NCI-H1105 (cell line): ENCODE measurements at regions not wholly inside any gene's neighbourhood (a gene's known extent, or its start where the extent isn't known, plus 50 kb on each side); places are given as distances from the start of the nearest gene placed in this dataset.

Experiments
- DNase-seq: peaks from one replicate; lab custom pipeline; 2025; lab: John Stamatoyannopoulos, UW

DNA sequence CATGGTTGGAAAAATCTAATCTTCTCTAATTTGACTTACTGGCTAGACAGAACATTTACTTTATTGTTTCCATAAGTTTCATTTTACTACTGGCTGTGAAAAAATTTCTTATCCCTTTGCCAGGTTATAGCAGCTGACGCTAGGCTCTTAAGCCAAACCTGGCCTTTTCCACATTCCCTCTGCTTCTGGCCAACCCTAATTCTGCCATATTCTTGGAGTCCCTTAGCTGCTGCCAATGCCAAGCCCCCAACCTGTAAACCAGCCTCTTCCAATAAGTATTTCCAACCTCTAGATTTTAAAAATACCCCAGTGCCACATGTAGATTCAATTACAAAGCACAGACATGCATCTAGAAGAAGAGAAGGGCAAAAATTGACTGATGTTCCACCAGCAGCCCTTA is 452.3 kb upstream of the MEX3C start:
- DNase-seq = no peak

DNA sequence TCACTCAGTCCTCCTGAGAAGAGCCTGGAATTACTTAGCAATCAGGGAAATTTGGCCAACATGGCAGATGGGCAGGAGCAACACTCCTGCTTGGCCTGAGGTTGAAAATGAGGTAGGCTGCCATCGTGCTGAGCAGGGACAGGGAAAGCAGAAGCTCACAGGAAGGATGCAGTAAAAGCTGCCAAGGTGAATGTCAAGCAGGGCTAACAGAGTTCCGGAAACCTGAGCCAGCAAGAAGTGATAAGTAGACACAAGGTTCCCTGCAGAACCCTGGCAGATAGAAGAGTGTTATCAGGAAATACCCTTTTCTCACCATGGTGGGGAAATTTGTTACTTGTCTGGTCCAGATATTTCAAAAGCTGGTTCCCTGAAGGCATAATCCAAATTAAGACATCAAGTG is 454.3 kb upstream of the MEX3C start:
- no peak for DNase-seq

DNA sequence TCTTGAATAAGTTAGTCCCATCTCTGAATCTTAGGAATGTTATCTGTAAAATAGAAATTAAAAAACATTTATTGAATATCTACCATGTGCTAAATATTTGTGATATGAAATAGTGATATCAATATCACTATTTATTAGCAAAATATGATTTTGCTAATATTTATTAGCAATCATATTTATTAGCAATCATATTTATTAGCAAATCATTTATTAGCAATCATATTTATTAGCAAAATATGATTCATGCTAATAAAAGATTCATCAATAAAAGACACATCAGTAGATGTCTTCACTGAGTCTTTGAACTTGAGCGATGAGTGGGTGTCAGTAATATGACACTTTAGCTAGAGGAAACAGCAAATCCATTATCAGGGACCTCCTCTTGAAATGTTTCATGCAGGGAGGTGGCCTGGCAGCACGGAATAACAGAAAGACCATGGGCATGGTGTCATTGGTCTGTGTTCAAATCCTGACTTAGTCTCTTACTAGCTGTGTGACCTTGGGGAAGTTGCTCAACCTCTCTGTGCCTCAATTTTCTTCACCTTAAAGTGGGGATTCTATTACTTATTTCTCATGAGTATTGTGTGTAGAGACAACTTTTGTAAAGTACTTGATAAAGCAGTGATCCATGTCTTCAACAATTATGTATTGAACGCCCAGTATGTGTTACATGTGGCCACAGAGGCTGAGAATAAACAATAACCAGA is 456.2 kb upstream of the MEX3C start:
- DNase-seq = no peak

DNA sequence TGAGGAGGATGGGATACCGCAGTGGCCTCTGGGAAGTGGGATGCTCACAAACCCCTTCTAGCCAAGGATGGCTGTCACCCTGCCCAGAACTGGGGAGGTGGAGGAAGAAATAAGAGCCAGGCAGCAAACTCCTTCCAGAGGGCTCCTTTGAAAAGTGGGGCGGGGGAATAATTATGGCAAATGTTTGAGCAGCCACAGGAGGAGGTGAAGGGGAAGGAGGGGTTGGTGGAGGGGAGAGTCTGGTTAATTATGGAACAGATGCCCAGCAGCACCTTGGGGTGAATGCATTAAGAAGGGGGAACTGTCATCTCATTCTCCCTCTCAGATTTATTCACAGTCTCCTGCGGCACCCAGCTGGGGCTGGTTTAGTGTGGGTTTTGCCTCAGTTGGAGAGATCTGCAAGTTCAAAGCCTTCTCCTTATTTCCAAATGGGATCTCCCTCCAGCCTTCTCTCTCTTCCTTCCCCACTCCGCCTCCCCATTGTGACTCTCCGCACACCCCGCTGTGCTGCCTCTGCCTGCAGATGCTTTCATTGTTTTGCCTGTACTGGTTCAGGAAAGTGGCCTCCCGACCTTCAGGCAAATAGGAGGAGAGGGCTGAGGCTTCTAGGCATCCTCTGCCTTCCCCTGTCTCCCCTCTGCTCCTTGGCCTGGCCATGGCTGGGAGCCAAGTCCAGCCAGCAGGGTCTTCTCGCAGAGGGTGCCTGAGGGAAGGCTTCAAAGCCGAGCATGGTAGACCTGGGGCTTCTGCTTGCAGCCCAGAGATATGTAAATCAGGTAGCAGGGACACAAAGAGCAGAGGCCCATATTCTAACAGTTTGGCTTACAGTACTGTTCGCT is 457.2 kb upstream of the MEX3C start:
- no peak for DNase-seq

DNA sequence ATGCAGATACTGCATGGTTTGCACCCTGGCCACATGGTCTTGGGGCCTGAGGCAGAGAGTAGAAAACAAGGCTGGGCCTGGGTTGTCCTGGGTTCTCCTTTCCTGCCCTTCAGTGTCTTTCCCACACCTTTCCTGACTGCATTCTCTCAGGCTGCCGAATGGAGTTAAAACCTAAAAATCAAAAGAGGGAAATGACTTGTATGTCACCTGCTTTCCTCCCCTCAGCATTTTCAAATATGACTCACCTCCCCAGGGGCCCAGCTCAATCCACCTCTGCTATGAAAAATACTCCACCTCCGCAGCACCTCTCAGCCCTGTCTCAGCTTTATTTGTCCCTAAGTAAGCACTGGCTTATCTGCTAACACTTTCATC is 457.8 kb upstream of the MEX3C start:
- DNase-seq = no peak

DNA sequence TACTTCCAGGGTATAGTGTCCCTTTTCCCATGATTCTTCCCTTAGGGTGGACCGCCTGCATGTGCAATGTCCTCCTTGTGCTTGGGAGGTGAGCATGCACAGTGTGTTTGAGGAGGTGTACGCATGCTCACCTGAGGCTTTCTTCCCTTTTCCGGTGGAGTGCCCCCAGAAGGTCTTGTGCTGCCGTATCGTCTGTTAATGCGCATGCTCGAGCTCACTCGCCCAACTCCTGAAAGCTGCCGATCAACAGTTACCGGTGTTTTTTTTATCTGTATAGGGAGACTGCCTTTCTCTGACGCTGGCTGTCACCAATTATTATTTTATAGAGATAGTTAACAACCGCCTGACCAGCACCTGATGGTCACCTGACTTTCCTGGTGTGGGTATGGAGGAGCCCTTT is 458.8 kb upstream of the MEX3C start:
- no peak for DNase-seq

DNA sequence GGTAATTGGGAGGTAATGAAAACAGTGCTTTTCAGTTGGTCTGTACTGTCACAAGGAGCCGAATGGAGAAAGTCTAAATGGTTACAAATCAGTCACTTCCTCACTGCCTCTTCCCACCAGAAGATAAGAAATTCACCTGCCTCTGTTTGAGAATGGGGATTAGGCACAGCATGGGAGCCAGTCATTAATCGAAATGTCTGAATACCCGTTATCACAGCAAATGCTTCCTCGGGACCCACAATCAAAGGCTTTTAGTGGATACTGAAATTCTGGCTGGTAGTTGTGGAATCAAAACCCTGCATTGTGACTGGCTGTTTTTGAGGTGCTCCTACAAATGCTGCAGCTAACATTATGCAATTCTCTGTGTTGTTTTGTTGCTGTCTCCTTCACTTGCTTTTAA is 461.0 kb upstream of the MEX3C start:
- no peak for DNase-seq

DNA sequence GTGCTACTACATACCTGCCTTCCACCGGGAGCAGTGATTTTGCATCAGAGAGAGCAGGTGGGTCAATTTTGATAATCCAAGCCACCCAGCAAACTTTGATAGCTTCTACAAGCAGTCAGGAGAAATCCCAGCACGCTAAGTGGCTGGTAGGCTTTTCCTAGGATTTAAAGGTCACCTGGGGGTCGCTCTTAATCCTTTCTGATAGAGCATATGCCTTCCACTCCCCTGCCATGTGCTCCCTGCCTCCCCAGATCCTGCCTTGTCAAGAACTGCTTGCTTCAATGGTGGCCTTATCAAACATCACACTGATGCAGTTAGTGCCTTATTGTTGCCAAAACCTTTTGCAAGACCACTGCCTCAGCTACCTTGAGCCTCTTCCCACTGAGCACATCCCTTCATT is 462.3 kb upstream of the MEX3C start:
- no peak for DNase-seq

DNA sequence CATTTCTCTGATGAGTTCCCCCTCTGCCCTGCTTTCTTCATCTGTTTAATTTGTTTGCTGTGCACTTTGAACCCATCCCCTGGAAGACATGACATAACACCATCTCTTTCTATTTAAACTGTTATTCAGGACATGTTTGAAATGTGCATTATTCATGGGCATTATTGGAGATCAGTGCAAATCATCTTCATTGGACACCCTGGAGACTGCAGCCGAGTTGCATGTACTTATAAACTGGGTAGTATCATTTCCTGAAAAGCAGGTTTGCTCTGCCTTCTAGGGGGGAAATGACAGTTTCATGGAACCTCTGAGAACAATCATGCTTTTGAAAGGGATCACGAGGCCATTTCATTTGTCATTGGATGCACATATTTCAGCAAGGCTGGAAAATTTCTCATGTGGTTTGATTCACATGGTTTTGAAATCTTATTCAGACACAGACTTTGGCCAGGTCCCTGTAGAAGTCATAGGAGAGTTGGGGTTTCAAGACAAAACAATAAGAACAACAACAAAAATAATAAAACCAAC is 462.8 kb upstream of the MEX3C start:
- DNase-seq = no peak

DNA sequence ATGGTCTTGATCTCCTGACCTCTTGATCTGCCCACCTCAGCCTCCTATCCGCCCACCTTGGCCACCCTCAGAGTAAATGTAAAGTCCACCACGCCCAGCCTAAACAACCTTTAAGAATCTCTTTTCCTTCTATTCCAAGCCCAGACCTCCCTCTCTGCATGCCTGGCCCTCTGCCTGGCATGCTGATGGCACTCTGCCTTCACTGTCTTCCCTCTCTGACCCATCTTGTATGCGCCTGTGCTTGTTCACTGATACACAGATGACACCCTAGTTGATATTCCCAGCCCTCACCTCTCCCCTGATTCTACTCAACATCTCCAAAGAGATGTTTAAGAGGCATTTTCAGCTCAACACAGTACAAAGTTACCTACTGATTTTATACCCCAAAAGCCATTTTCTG is 466.8 kb upstream of the MEX3C start:
- DNase-seq = no peak

DNA sequence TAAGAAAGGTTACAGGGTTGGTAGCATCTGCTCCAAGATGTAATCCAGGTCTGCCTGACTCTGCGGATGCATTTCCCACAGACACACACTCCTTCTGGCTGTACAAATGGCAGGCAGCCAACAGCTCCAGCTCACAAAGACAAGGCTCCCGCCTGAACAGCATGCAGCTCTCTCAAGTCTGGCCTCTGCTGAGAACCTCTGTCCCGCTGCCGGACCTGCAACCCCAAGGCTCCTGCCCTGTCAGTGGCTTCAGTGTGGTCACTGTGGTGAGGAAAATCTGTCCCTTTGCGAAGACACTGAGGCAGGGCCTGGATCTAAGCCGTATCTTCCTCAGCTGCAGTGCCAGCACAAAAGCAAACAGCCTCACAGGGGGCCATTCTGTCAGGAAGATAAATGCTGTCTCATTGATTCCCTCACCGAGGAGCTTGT is 469.3 kb upstream of the MEX3C start:
- peak; percentile 57 for DNase-seq

DNA sequence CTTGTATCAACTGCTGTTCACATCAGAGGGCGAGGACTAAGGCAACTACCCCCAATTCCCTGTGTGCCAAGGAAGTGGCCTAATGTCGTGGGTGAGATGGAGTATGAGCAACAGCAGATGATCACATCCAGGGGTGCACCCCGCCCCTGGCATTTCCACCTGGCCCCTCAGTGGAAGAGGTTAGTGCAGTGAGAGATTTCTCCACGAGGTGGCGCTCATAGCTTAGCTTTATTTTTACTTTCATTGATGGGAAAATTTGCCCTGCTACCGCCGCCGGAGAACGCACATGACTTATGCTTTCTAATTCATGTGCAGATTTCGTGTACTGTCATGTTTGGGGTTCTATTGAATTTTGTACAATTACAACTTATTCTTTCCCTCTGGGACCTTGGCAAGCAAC is 470.6 kb upstream of the MEX3C start:
- peak; percentile 73 for DNase-seq

DNA sequence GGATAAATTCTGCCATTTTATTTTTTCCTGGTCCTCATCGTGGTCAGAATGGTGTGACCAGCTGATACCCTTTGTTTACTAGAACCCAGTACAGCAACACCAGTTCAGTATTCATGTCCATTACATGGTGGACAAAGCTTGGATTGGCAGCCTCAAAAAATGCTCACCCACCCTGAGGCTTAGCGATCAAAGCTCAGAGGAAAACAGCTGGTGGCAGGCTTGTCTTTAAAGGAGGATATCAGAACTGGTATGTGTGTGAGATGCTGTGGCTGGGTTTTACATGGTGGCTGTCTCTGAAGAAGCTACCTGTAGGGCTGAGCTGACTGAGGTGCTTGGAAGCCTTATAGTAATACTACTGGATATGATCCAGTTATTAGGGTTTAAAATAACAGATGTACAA is 471.1 kb upstream of the MEX3C start:
- DNase-seq = no peak

DNA sequence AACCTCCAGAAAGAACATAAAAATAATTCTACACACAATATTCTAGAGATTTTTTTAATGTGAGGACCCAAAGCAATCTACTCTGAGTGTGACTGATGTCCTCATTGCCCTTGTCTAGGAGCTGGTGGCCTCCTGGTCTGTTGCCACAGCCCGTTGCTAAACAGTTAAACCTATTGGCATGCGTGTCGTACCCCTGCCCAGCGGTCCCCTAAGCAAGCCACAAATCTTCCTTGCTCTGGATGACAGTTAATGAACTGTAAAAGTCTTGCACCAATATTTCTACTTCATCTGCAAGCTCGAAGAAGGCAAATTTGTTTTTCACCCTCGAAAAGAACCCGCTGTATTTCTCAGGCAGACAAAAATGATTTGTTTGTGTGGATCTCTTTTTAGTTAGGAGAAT is 489.1 kb upstream of the MEX3C start:
- no peak for DNase-seq

DNA sequence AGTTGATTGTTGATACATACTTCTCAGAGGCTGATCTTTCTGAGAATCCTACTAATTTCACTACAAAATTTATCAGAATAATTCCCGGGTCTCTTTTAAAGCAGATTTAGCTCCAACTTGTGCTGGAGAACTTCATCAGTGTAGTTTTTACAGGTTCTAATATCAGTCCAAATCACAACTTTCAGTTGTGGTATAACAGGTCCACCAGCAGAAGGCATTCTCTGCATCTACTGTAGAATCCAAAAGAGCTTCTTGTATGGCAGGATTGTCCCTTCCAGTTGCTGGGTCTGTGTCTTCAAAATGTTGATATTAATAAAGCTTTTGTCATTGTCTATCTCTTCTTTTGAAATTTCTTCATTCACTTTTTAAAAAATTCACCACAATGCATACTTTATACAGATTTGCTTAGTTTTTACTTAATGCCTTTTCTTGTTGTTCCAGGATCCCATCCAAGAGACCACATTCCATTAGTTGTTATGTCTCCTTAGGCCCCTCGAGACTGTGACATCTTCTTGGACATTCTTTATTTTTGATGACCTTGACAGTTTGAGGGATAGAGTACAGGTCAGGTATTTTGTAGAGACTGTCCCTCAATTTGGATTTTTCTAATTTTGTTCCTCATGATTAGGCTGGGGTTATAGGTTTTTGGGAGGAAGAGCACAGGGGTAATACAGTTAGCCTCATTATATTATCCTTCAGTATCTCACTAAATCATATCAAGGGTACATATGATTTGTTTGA is 490.5 kb upstream of the MEX3C start:
- DNase-seq = no peak

DNA sequence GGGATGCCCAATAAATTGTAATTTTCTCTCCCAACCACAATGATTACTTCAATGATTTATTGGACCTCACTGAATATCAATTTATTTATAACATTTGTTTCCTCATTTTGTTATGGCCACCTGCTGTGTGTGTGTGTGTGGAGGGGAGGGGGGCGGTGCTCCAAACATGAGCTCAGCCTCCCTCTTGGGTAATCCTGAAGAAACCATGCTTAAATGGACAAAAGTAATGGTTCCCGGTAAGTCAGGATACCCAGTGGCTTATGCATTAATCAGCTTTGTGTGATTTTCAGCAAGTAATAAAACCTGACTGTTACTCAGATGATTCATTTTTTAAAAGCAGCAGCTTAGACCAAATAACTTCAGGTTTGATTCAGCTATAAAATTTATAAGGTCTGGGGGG is 495.1 kb upstream of the MEX3C start:
- no peak for DNase-seq

DNA sequence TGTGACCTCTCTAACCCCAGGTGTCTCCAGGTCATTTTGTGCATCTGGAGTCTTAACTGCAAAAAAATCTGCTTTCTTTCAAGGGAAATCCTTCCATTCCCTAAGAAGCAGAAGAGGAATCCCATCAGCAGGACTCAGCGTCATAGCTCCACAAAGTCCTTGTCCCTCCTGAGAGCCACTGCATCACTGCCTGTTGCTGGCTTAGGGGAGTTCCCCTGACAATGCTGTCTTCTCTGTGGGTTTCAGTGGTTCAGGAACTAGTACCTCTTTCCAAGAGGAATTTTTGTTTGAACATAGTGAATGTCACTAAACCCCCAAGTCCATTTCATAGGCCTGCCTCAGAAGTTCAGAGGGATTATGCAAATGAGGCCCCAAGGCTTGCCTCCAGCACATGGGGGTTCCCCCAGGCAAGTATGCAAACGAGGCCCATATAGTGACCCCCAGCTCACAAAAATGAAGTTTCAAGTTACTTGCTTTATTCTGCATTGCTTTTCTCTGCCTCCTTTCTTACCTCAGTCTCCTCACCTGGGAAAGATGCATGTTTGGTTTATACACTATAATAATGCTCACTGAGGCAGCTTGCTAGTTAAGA is 513.9 kb upstream of the MEX3C start:
- no peak for DNase-seq

DNA sequence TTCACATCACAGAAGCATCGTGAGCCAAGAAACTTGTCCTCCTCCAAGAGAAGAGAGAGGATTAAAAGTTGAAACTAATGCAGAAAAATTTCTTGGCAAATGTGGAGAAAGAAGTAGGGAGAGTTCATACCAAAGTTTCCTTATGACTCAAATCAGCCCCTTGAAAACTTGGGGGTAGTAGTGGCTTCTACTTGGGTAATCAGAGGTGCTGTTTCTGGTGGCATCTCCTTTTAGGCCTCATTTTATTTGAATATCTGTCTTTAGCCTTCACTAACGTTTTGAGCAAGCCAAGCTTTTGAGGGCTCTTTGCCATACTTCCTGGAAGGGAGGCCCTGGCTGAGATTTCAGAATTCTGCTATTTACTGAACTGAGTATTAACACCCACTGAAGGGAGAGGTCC is 515.3 kb upstream of the MEX3C start:
- DNase-seq = no peak

DNA sequence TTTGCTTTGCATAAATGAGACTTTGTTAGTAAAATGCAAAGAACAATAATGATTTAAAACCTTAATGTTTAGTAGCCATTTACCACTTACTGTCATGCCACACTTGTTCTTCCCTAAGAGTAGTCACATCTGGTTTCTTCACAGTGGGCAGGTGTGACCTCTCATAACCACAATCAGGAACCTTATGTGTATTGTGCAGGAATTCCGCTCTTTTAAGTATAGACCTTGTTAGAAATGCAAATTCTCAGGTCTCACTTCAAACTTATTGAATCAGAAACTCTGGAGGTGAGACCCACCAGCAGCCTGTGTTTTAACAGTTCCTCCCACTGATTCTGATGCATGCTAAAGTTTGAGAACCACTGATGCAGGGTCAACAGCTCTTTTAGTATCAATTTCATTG is 518.8 kb upstream of the MEX3C start:
- DNase-seq = no peak

DNA sequence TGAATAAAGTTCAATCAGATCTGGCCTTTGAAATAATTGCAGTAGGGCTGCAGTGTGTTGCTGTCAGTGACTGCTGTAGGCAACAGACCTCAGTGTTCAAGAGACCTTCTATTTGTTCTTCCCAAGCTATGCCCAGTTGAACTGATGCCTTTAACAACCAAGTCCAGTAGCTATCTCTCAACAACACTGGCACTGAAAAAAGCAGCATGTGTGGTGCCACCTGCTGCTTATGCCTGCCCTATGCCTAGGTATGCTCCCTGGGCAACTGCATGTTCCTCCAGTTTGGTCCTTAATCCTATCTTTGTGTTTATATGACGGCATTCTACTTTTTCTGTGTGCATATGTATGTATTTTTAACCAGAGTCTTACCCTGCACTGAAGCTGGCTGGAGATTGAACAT is 523.9 kb upstream of the MEX3C start:
- no peak for DNase-seq

DNA sequence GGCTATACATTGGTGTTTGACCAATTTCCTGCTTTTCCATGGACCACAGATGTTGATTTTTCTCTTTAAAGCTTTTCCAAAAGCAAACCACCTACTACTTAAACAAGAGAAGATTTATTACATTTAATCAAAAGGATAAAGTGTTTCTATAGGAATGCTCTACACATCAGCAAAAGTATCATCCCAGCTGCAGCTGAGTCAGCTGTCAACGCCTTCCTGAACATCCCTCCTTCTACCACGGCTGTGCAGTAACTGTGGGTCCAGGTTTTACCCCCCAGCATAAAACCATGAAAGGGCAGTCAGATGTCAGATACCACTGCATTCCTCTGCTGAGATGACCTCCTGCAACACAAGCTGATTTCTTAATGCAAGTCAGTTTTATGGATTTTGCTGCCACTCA is 524.5 kb upstream of the MEX3C start:
- DNase-seq = no peak
